Kidney (tissue), 13 donors: ENCODE measurements at regions not wholly inside any gene's neighbourhood (a gene's known extent, or its start where the extent isn't known, plus 50 kb on each side); places are given as distances from the start of the nearest gene placed in this dataset.
"Not testable (repeated sequence)": the region's sequence is repeated elsewhere in the genome, so short reads cannot be mapped to it uniquely, and the experiment has no call there.

Source experiments
- DNase-seq, 5 donors: peaks; one replicate each; pipeline ENCODE4 v3.0.0-alpha.2; 2013 to 2020
- FAIRE-seq: peaks from 2 replicates; lab custom pipeline; 2012; peaks lifted over from hg19 to GRCh38; lab: Jason Lieb, UNC
- H3K27ac ChIP-seq, 2 donors: one replicate each; pipeline ENCODE4 v1.7.0; 2013; ENCODE audit warnings: low read depth in 2 of 2, low read length in 2 of 2, inconsistent platforms in 1 of 2
- H3K27me3 ChIP-seq: one replicate; pipeline ENCODE4 v1.7.1; 2013; ENCODE audit warnings: low read length, inconsistent platforms; ENCODE audit not compliant: control insufficient read depth, insufficient read depth
- H3K36me3 ChIP-seq, 3 donors: one replicate each; pipeline versions ENCODE4 v1.7.0 to v1.7.1; 2013; ENCODE audit warnings: low read length in 3 of 3, control low read depth in 1 of 3, inconsistent platforms in 1 of 3; ENCODE audit not compliant: insufficient read depth in 3 of 3, control insufficient read depth in 2 of 3
- H3K4me1 ChIP-seq, 3 donors: one replicate each; pipeline versions ENCODE4 v1.7.0 to v1.7.1; 2013; ENCODE audit warnings: low read length in 3 of 3, inconsistent platforms in 1 of 3, low read depth in 1 of 3; ENCODE audit not compliant: control insufficient read depth in 2 of 3, insufficient read depth in 2 of 3
- H3K4me3 ChIP-seq, 3 donors: one replicate each; pipeline versions ENCODE4 v1.7.0 to v1.8.1; 2013; ENCODE audit warnings: low read length in 3 of 3, control low read depth in 1 of 3, inconsistent platforms in 1 of 3
- H3K9ac ChIP-seq, 3 donors: one replicate each; pipeline versions ENCODE4 v1.7.0 to v1.7.1; 2013; ENCODE audit warnings: low read length in 3 of 3, control low read depth in 1 of 3, inconsistent platforms in 1 of 3
- H3K9me3 ChIP-seq, 3 donors: one replicate each; pipeline versions ENCODE4 v1.7.0 to v1.7.1; 2013; ENCODE audit warnings: low read length in 3 of 3, control low read depth in 1 of 3, inconsistent platforms in 1 of 3; ENCODE audit not compliant: control insufficient read depth in 2 of 3, insufficient read depth in 1 of 3
- CTCF ChIP-seq: IDR thresholded peaks from 3 replicates; pipeline ENCODE4 v1.5.1; 2012; ENCODE audit warnings: mild to moderate bottlenecking, moderate library complexity, borderline replicate concordance; ENCODE audit not compliant: insufficient read depth; ENCODE audit errors: extremely low read depth
- intact Hi-C: fragments of 100-400 bp; cut with DNase I; formaldehyde crosslinking; loops from one replicate; pipeline ENCODE4 v1.11.1; 2022
- donor health status: control.
- donor health status: control.
- donor health status: control.
- donor health status: control.
- donor health status: control.
- donor health status: DM: yes; HTN: yes; CAD: no.
- donor health status: Normal renal cell carcinoma (clear cell type).

GRCh38 chr5:158451203-158451992 lies 592.5 kb upstream of the CLINT1 start:
- Histone ChIP-seq H3K4me3 (no peak overlapping the region), H3K4me1 (no peaks in the 10 kb centered on the region), H3K27me3 (no peaks in the 10 kb centered on the region), H3K27ac (no peak overlapping the region), H3K9me3 (no peaks in the 10 kb centered on the region), H3K36me3 (no peaks in the 10 kb centered on the region), H3K9ac (no peak overlapping the region)
- DNase-seq (peak in 4 of 5 donors; percentile 31 to 72 (median 58)), FAIRE-seq (no peak)
- intact Hi-C loops: no loop called here
- TF ChIP-seq CTCF: no peak

GRCh38 chr5:158450751-158451171 lies 591.8 kb upstream of the CLINT1 start:
- intact Hi-C loops: no loop called here

GRCh38 chr5:158446761-158447160 lies 587.8 kb upstream of the CLINT1 start:
- DNase-seq, H3K4me3 ChIP-seq, H3K4me1 ChIP-seq, H3K36me3 ChIP-seq, H3K9ac ChIP-seq, intact Hi-C loops, H3K9me3 ChIP-seq, H3K27ac ChIP-seq, FAIRE-seq, H3K27me3 ChIP-seq: not testable (repeated sequence)

More at GRCh38 chr5:158450751-158451171, 591.8 kb upstream of the CLINT1 start:
- Histone ChIP-seq H3K9me3 (no peaks in the 10 kb centered on the region), H3K4me3 (no peak overlapping the region), H3K36me3 (no peaks in the 10 kb centered on the region), H3K9ac (no peak overlapping the region), H3K4me1 (no peaks in the 10 kb centered on the region), H3K27me3 (no peaks in the 10 kb centered on the region), H3K27ac (no peak overlapping the region)
- TF ChIP-seq CTCF: no peak
- no peak for FAIRE-seq
- DNase-seq: peak in 1 of 5 donors; percentile 17

GRCh38 chr5:158439204-158439603 lies 580.3 kb upstream of the CLINT1 start:
- DNase-seq, H3K36me3 ChIP-seq, H3K9me3 ChIP-seq, H3K4me3 ChIP-seq, H3K27me3 ChIP-seq, H3K27ac ChIP-seq, FAIRE-seq, intact Hi-C loops, H3K4me1 ChIP-seq, H3K9ac ChIP-seq: not testable (repeated sequence)
